ENCODE measurements at regions not wholly inside any gene's neighbourhood (a gene's known extent, or its start where the extent isn't known, plus 50 kb on each side); places are given as distances from the start of the nearest gene placed in this dataset.

GRCh38 chr15:70480196-70480856 lies 283.0 kb downstream of the UACA start:
- WGBS, 2 donors = 80 to 88% methylated on average over 4 to 7 of the region's 7 CpGs
- Histone ChIP-seq H3K4me1 (no peaks in the 10 kb centered on the region), H3K9me3 (no peaks in the 10 kb centered on the region), H3K27me3 (no peaks in the 10 kb centered on the region), H3K27ac (no peak overlapping the region), H3K4me3 (no peak overlapping the region), H3K36me3 (ENCODE audit: low read depth, missing control alignments) (no peaks in the 10 kb centered on the region)
- intact Hi-C loops (cut with DNase I; ENCODE audit: low total_unique reads) = no loop called here
- TF ChIP-seq POLR2A (IDR thresholded peaks at IDR 0.05) (no peak), CTCF (IDR thresholded peaks at IDR 0.05) (no peak)
- no peak for DNase-seq

- intact Hi-C loops (cut with DNase I; ENCODE audit: low total_unique reads) = no loop called here
- 82 to 83% methylated on average over 12 of the region's 12 CpGs for WGBS, 2 donors
- no peak for DNase-seq
- H3K4me1 ChIP-seq = no peaks in the 10 kb centered on the region
- no peak for TF ChIP-seq CTCF (IDR thresholded peaks at IDR 0.05)
- no peak for TF ChIP-seq POLR2A (IDR thresholded peaks at IDR 0.05)
- H3K27ac ChIP-seq = no peak overlapping the region
- H3K9me3 ChIP-seq = no peaks in the 10 kb centered on the region
- H3K4me3 ChIP-seq = no peak overlapping the region
- no peaks in the 10 kb centered on the region for H3K36me3 ChIP-seq (ENCODE audit: low read depth, missing control alignments)
- no peaks in the 10 kb centered on the region for H3K27me3 ChIP-seq
Observed at GRCh38 chr15:70479785-70480184, 283.6 kb downstream of the UACA start.

- Histone ChIP-seq H3K36me3 (ENCODE audit: low read depth, missing control alignments) (no peaks in the 10 kb centered on the region), H3K27me3 (no peaks in the 10 kb centered on the region), H3K4me1 (no peaks in the 10 kb centered on the region), H3K9me3 (no peaks in the 10 kb centered on the region), H3K27ac (no peak overlapping the region), H3K4me3 (no peak overlapping the region)
- WGBS, 2 donors = 70 to 83% methylated on average over 8 of the region's 8 CpGs
- no peak for DNase-seq
- TF ChIP-seq POLR2A (IDR thresholded peaks at IDR 0.05) (no peak), CTCF (IDR thresholded peaks at IDR 0.05) (no peak)
- intact Hi-C loops (cut with DNase I; ENCODE audit: low total_unique reads) = no loop called here
Observed at GRCh38 chr15:70479056-70479455, 284.3 kb downstream of the UACA start.

GRCh38 chr15:70478251-70478990 lies 284.9 kb downstream of the UACA start:
- no peak overlapping the region for H3K27ac ChIP-seq
- DNase-seq = no peak
- 64 to 74% methylated on average over 13 to 19 of the region's 19 CpGs for WGBS, 2 donors
- H3K4me1 ChIP-seq = no peaks in the 10 kb centered on the region
- no peaks in the 10 kb centered on the region for H3K36me3 ChIP-seq (ENCODE audit: low read depth, missing control alignments)
- H3K4me3 ChIP-seq = no peak overlapping the region
- H3K27me3 ChIP-seq = no peaks in the 10 kb centered on the region
- TF ChIP-seq CTCF (IDR thresholded peaks at IDR 0.05) (no peak), POLR2A (IDR thresholded peaks at IDR 0.05) (no peak)
- intact Hi-C loops (cut with DNase I; ENCODE audit: low total_unique reads) = no loop called here
- H3K9me3 ChIP-seq = no peaks in the 10 kb centered on the region
